NOMO-1 treated with dmso at 0.1 percent for 144 hours (cell line): ENCODE measurements at regions not wholly inside any gene's neighbourhood (a gene's known extent, or its start where the extent isn't known, plus 50 kb on each side); places are given as distances from the start of the nearest gene placed in this dataset.

Experiments
- DNase-seq: peaks from one replicate; lab custom pipeline; 2025; ENCODE audit not compliant: unreplicated experiment; lab: John Stamatoyannopoulos, UW

- DNase-seq: no peak
Measured at GRCh38 chr6:40268166-40268565, 319.0 kb downstream of the LRFN2 start.

DNA sequence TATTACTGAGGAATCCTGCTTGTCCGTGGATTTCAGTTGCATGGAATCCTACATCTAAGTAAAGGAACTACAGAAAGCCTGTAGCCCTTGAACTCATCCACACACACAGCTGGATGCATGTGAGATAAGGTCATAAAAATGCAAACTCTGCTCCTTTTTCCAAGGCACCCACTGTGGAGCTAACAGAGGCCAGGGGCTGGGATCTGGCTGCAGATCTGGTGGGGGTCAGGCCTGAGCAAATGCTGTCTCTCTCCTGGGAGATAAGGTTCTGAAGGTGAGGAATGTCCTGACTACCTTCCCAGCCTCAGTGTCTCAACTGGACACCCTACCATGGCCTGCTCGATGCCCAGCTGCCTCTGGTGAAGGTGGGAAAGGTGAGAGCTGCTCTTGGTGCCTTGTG lies 321.5 kb downstream of the LRFN2 start:
- no peak for DNase-seq

- no peak for DNase-seq
Measured at GRCh38 chr6:40263970-40264369, 323.2 kb downstream of the LRFN2 start.

DNA sequence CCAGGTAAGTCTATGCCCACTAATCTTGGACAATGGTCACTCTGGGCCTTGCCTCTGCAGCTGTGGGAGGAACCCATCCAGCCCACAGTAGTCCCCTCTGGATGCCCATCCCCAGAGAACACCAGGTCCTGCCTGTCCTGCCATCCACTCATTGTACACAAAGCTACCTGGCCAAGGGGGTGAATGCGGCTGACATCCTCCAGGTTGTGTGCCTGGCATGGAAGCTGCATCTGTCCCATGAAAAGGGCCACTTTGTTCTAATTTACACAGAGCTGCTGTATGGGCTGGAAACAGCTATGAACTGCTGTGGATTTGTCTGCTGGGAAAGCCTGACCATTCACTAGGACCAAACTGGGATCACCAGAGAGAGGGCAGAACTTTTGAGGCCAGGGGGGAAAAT lies 324.8 kb downstream of the LRFN2 start:
- no peak for DNase-seq

DNA sequence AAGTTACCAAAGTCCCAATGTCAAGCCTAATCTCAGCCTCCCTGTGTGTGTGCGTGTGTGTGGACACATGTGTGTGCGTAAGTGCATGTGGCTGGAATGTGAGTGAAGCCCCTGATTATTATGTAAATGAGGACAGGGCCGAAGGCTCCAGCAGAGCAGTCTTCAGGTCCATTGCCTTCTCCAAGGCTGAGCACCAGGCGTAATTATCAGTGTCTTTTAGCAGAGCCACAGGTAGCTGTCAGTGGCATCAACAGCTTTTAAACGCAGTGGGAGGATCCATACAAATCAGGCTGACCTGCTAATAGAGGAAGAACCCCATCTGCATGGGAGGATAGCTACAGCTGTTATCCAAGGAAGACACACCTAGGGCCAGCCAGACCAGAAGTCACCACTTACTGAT lies 324.3 kb upstream of the MOCS1 start:
- no peak for DNase-seq

GRCh38 chr6:40256831-40257230 lies 322.6 kb upstream of the MOCS1 start:
- DNase-seq: no peak

DNA sequence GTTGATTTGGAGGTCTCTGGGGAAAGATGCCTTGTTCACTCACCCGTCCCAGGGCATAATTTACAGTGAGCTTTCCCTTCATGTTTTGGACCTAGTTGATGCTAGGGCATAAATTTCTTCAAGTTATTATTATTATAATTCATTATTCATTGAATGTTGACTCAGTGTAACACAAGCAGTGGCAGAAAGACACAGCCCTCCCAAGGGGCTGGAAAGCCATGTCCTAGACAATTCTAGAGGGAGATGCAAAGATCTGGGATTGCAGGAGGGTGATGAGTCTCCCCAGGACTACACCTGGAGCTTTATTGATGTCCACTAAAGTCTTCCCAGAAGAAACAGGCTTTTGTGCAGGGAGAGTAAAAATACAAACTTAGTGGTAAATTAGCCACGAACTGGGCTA lies 322.0 kb upstream of the MOCS1 start:
- no peak for DNase-seq

- DNase-seq: no peak
Measured at GRCh38 chr6:40253420-40253819, 319.2 kb upstream of the MOCS1 start.

DNA sequence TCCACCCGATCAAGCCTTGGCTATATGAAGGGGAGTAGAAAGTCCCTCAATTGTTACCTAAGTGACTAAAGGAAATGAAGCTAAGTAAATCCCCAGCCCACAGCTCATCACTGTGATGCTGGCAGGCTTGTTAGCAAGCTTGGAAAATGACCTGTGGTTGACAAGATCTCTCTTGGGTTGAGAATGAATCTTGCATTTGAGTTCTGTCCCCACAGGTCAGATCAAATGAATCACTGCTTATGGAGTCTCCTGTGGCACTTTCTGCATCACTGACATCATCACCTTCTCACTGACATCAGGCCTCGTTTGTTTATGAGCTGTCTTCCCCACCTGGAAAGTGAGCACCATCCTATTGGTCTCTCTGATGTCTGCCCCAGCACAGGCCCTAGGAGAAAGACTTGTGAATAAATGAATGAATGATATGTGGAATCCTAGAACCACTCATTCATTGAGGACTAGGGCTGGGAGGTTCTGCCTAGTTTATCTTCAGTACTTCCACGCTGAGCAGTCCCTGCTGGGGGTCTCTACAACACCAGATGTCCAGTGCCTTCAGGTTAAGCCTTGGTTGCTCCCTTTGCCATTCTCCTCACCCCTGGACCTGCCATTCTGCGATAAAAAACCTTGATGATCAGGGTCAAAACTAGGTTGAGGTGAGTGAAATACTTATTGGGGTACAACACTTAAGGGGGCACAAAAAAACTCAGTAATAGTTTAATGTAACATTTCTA lies 318.4 kb upstream of the MOCS1 start:
- no peak for DNase-seq

- DNase-seq: no peak
Measured at GRCh38 chr6:40251637-40252300, 317.5 kb upstream of the MOCS1 start.

- DNase-seq: no peak
Measured at GRCh38 chr6:40249935-40250334, 315.7 kb upstream of the MOCS1 start.

- DNase-seq: no peak
Measured at GRCh38 chr6:40247516-40248115, 313.4 kb upstream of the MOCS1 start.

DNA sequence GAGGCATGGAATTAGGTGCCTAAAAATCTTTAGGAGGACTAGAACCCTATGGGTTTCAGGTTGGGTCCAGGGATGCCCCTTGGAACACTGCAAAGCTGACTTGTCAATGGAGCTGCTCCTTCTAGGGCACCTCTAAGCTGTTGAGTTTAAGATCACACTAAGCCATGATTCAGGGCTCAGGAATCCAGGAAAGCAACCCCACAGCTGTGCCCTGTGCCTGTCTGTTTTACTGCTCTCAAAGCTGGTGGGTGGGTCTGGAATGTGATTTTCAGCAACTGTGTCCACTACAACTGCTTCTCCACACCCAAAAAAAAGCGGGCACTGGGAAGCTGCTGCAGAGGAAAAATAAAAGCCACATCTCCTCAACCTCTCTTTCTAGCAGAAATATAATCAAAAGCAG lies 310.4 kb upstream of the MOCS1 start:
- no peak for DNase-seq

- DNase-seq: no peak
Measured at GRCh38 chr6:40232698-40233097, 298.4 kb upstream of the MOCS1 start.

DNA sequence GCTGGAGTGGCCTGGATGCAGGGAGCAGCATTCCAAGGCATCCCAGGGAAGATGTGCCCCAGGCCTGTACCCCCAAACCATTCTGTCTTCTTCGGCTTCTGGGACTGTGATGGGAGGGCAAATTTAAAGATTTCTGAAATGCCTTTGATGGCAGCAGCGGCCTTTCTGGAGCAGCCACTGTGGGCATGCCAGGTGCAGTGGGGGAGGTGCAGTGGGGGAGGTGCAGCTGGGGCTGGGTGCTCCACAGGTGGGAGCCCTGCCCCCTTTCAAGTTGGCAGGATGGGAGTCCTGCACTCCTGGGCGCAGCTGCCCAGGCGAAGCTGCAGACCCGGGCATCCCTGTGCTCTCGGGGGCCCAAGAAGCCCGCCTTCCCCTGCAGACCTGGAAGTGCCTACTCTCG lies 293.5 kb upstream of the MOCS1 start:
- no peak for DNase-seq

GRCh38 chr6:40222354-40222753 lies 288.1 kb upstream of the MOCS1 start:
- no peak for DNase-seq

DNA sequence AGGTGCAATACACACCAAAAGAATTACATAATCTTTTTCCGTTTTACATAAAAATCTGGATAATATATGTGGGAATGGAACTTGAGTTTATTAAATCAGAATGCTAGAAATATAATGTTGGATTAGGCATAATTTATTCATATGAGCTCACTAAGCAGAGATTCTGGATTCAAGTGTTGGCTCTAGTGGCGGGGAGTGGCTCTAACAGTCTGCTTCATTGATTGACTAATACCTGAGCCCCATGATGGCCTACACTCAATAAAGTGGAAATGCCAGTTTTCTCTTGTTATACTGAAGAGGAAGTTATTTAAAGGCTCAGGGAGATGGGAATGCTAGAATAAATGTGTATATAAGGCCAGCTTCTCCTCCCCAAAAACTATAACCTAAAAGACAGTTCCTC lies 285.5 kb upstream of the MOCS1 start:
- no peak for DNase-seq

GRCh38 chr6:40210628-40211056 lies 276.4 kb upstream of the MOCS1 start:
- no peak for DNase-seq

- DNase-seq: no peak
Measured at GRCh38 chr6:40205801-40206200, 271.5 kb upstream of the MOCS1 start.

- no peak for DNase-seq
Measured at GRCh38 chr6:40205004-40205403, 270.7 kb upstream of the MOCS1 start.

DNA sequence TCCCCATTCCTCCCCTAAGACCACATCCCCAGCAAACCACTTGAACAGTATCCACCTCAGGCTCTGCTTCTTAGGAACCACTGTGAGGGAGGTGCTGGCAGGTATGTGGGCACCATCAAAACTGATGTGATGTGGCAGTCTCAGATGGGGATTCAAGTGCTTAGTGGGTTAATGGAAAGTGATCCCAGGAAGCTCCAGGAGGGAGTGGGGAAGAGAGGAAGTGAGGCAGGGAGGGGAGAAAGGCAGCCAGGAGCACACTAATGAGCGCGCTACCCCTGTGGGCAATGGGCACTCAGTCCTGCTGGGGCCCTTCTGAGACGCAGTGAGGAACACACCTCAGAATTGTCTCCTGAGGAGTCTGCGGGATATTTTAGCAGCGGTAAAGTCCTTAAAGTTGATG lies 263.1 kb upstream of the MOCS1 start:
- no peak for DNase-seq

DNA sequence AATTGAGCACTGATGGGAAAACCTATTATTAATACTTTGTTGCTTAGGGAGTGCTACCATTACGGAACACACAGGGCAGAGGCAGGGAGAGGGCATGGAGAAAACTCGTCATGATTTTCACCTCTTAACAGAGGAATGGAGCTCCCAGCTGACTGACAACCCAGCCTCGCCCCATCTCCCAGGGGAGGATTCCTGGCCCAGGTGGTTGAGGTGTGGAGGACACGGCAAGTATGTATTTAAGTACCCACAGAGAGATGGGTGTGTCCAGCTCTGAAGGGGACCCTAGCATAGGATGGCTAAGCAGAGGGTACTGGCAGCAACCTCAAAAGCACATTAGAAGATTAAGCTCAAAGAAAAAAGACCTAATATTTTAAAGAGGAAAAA lies 261.9 kb upstream of the MOCS1 start:
- no peak for DNase-seq
